ENCODE measurements at regions not wholly inside any gene's neighbourhood (a gene's known extent, or its start where the extent isn't known, plus 50 kb on each side); places are given as distances from the start of the nearest gene placed in this dataset.

DNA sequence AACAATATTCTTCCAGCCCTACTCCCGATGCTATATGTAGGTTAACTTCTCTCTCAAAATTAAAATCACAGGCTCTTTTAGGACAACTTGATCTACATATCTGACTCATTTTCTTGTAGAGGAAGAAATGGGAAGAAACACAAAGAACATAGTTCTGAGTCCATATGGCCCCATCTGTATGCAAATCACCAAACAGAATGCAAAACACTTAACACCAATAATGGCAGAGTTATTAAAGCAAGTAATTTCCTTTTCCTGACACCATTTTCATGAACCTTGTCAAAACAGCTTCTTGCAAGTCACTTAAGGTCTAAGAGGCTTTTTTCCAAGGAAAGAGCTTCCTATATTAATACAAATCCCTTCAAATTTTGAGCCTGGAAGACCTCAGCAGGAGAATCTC is 300.4 kb upstream of the CLEC14A start:
- POLR2A ChIA-PET (ENCODE audit: partially characterized antibody), result no interaction called here
- H4K91ac ChIP-seq (replicated peaks; ENCODE audit: insufficient read length, low read length), result no peak overlapping the region

More for the DNA sequence above, 300.4 kb upstream of the CLEC14A start:
- Histone ChIP-seq H3K56ac (replicated peaks; ENCODE audit: insufficient read length, low read depth, low read length) (no peak overlapping the region), H3K23me2 (ENCODE audit: low read depth, low read length) (no peaks in the 10 kb centered on the region), H4K20me1 (replicated peaks in 1 of 2; ENCODE audit: control insufficient read depth in 1 of 2, insufficient read depth in 2 of 2, low read length in 2 of 2) (no peaks in the 10 kb centered on the region), H3K4me1 (replicated peaks in 1 of 4; ENCODE audit: control insufficient read depth in 3 of 4, insufficient read depth in 4 of 4, low read length in 3 of 4) (no peaks in the 10 kb centered on the region), H3K27me3 (replicated peaks in 1 of 4; ENCODE audit: control insufficient read depth in 3 of 4, extremely low read depth in 1 of 4, insufficient read depth in 3 of 4, low read length in 3 of 4) (no peaks in the 10 kb centered on the region), H3K9ac (replicated peaks in 1 of 4; ENCODE audit: extremely low read depth in 1 of 4, low read depth in 3 of 4, low read length in 3 of 4) (no peak overlapping the region), H2BK120ac (replicated peaks; ENCODE audit: low read depth, low read length) (no peak overlapping the region), H4K5ac (ENCODE audit: insufficient read length, low read depth, low read length) (no peak overlapping the region), H2BK5ac (ENCODE audit: low read depth, low read length) (no peak overlapping the region), H3K23ac (ENCODE audit: insufficient read length) (no peak overlapping the region), H2BK12ac (ENCODE audit: low read depth, low read length) (no peak overlapping the region), H2BK20ac (ENCODE audit: low read length) (no peak overlapping the region), H2AFZ (ENCODE audit: low read length) (no peak overlapping the region), H3K79me1 (ENCODE audit: low read depth, low read length) (no peaks in the 10 kb centered on the region), H3K14ac (ENCODE audit: insufficient read length) (no peak overlapping the region), H3K18ac (ENCODE audit: extremely low read depth, low read length) (no peak overlapping the region), H3K9me3 (ENCODE audit: insufficient read depth in 2 of 2, low read depth in 1 of 2, low read length in 1 of 2) (peaks cover 18 to 22% of the 10 kb centered on the region in 2 experiments), H3K4me2 (ENCODE audit: insufficient read depth in 1 of 2, low read depth in 2 of 2, low read length in 2 of 2) (no peak overlapping the region), H4K8ac (ENCODE audit: extremely low read depth, insufficient read depth, low read length) (no peak overlapping the region), H3K4ac (replicated peaks; ENCODE audit: insufficient read length, low read depth, low read length) (no peak overlapping the region), H3K4me3 (ENCODE audit: extremely low read depth in 1 of 4, insufficient read depth in 2 of 4, low read depth in 3 of 4, low read length in 4 of 4) (no peak overlapping the region), H3K36me3 (ENCODE audit: control insufficient read depth in 2 of 4, insufficient read depth in 4 of 4, low read length in 3 of 4) (0 out of 8 replicates have a peak, but pooled peaks cover 0 to 3% (median 0%) of the 10 kb centered on the region in 4 experiments), H3K79me2 (ENCODE audit: control insufficient read depth in 1 of 2, insufficient read depth in 2 of 2, low read length in 2 of 2) (no peaks in the 10 kb centered on the region), H3K27ac (ENCODE audit: low read depth, low read length) (no peak overlapping the region), H2BK15ac (ENCODE audit: low read length) (no peak overlapping the region), H2AK5ac (ENCODE audit: low read depth, low read length) (no peak overlapping the region)
- 89% methylated on average over 1 of the region's 1 CpG; no CpG with 5 or more reads in 1 of the 2 experiments for WGBS, 2 experiments (ENCODE audit: extremely low coverage in 1 of 2, insufficient coverage in 1 of 2, insufficient read length in 1 of 2, insufficient replicate concordance in 2 of 2, low coverage in 1 of 2, low lambda C conversion rate in 2 of 2, missing lambda C conversion rate in 1 of 2)
- CTCF ChIA-PET (ENCODE audit: partially characterized antibody), result interaction anchor here (0.6 kb wide), 1 partner anchor 148 kb away, joined by 3 read pairs; no protein-coding TSS in a partner anchor
- TF ChIP-seq KDM5A (IDR thresholded peaks at IDR 0.05; ENCODE audit: low read length), result no peak
- TF ChIP-seq EGR1 (IDR thresholded peaks at IDR 0.05; ENCODE audit: borderline replicate concordance, low read depth, low read length), result no peak
- TF ChIP-seq TBP (IDR thresholded peaks at IDR 0.05; ENCODE audit: low read depth, low read length), result no peak
- no peak for TF ChIP-seq TEAD4 (IDR thresholded peaks at IDR 0.05; ENCODE audit: low read depth, low read length)
- no peak for TF ChIP-seq BRCA1 (IDR thresholded peaks at IDR 0.05; ENCODE audit: low read depth, low read length)
- no peak for TF ChIP-seq RXRA (IDR thresholded peaks at IDR 0.05; ENCODE audit: insufficient read depth, low read depth, low read length)
- no peak for TF ChIP-seq NRF1 (IDR thresholded peaks at IDR 0.05; ENCODE audit: low read depth, low read length)
- no peak for TF ChIP-seq RFX5 (IDR thresholded peaks at IDR 0.05; ENCODE audit: borderline replicate concordance, low read depth, low read length)
- no peak for TF ChIP-seq MAFK (IDR thresholded peaks at IDR 0.05; ENCODE audit: low read depth, low read length)
- no peak for TF ChIP-seq POLR2A (IDR thresholded peaks at IDR 0.05; ENCODE audit: control extremely low read depth in 1 of 2, low read depth in 2 of 2, low read length in 2 of 2)
- TF ChIP-seq, protein P1, sequence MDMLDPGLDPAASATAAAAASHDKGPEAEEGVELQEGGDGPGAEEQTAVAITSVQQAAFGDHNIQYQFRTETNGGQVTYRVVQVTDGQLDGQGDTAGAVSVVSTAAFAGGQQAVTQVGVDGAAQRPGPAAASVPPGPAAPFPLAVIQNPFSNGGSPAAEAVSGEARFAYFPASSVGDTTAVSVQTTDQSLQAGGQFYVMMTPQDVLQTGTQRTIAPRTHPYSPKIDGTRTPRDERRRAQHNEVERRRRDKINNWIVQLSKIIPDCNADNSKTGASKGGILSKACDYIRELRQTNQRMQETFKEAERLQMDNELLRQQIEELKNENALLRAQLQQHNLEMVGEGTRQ (IDR thresholded peaks at IDR 0.05; ENCODE audit: low read length), result no peak
- TF ChIP-seq EP300 (IDR thresholded peaks at IDR 0.05; ENCODE audit: borderline replicate concordance in 1 of 2, low read depth in 2 of 2, low read length in 2 of 2), result no peak
- FAIRE-seq, result no peak
- no peak for DNase-seq (ENCODE audit: low read depth in 1 of 2, low spot score in 2 of 2)

Measured in H1 (cell line).